NCI-H2196 treated with DMSO at 0.1 percent for 48 hours (cell line): ENCODE measurements at regions not wholly inside any gene's neighbourhood (a gene's known extent, or its start where the extent isn't known, plus 50 kb on each side); places are given as distances from the start of the nearest gene placed in this dataset.
"Not testable (repeated sequence)": the region's sequence is repeated elsewhere in the genome, so short reads cannot be mapped to it uniquely, and the experiment has no call there.

Experiments used
- DNase-seq: peaks from one replicate; lab custom pipeline; 2025; ENCODE audit not compliant: unreplicated experiment; lab: John Stamatoyannopoulos, UW

DNA sequence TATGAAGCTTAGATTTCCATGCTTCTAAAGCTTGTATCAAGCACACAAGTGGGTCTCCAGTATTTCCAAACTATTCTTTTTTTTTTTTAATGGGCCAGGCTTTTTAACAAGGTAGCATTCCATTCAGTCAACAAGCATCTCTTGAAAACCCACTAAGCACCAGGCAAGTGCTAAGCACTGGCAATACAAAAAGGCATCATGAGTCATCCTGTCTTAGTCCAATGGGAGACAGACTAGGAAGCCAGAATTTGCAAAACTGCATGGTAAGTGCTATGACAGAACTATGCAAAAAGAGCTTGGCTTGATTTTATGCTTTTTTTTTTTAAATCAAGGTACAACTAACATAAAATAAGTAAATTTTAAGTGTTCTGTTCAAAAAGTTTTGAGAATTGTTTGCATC, 109.3 kb upstream of the DST start:
- no peak for DNase-seq

DNA sequence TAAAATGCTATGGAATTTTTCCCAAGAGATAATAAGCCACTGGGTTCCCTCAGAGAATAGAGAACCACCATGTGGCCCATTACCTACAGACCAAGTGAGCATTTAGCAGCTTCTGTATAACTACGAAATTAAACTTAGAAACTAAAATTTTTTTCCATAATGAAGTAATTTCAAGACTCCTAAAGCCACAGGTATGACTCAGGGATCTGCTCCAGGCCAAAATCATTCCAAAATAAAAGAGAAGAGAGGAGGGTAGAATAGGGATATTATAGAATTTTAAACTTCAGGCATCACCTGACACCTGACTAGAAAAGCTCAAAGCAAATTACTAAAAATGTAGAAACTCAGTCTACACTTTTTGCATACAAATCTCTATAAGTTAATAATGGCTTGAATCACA, 108.9 kb upstream of the DST start:
- no peak for DNase-seq

GRCh38 chr6:56750686-56751085, 108.0 kb upstream of the DST start:
- DNase-seq = no peak

DNA sequence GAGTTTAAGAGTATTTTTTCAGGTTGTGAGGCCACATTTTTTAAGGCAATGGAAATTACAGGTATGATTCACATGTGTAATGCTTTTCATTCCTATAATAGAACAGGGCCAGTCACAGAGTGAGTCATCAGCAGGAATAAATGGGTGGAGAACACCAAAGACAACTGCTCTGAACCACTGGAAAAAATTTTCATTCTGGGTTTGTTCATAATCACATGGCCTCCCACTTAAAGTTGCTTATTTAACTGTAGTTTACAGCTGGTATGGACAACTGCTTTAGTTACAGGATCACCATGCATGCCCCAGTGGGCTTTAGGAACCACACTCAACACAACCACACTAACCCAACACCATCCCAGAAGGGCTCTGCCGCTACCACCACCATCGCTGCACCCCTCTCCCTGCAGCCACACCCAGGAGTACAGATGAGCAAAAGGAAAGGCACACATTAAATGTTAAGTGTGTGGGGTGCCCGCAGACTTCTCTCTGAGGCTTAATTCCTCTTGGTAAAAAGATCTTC, 107.0 kb upstream of the DST start:
- DNase-seq = no peak

DNA sequence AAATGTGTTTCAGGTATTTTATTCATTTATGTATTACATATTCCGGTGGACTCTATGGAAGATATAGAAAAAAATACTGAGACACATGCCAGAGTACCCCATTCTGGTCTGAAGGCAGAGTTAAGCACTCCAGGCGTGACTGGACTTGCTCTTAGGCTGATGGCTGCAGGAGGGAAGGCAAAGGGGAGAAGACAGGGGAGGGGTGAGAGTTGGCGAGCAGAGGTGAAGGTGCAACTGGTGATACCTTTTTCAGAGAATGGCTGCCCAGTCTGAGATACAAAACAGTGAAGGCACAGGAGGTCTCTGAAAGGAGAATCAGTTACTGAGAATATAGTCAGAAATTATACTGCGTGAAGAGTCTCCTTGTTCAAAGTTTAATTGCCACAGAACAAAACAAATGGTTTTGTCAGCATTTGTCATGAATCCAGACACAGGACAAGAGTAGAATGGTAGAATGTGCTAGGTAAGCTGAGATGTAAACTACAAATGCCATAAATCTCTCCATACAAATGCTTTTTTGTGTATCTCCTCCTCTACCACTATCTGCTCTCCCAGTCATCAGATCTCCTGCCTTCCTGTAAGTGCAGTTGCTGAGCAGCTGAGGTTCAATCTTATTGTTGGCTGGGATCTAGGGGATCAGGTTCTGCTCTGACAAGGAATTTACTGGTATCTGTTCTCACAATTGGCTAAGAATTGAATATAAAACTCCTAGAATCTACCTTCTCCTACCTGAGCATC, 104.2 kb upstream of the DST start:
- no peak for DNase-seq

GRCh38 chr6:56745971-56746370, 103.3 kb upstream of the DST start:
- no peak for DNase-seq

DNA sequence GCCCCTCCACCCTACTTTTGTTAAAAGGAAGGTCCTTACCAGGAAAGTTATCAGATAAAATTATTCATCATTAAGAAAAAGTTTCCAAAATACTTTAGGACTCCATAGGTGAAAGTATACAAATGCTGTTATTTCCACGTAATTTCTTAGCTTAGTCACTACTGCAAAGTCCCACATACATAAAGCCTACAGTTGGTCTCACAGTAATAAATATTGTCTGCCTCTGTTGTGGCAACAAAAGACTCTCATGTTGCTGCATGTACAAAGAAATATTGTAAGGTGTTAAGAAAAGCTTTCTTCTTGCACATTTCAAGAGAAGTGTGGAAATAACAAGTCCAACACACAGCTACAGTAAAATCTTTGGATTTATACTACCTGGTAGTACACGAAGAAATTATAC, 102.4 kb upstream of the DST start:
- no peak for DNase-seq

GRCh38 chr6:56744528-56744927, 101.8 kb upstream of the DST start:
- DNase-seq = no peak

GRCh38 chr6:56742122-56742791, 99.6 kb upstream of the DST start:
- no peak for DNase-seq

DNA sequence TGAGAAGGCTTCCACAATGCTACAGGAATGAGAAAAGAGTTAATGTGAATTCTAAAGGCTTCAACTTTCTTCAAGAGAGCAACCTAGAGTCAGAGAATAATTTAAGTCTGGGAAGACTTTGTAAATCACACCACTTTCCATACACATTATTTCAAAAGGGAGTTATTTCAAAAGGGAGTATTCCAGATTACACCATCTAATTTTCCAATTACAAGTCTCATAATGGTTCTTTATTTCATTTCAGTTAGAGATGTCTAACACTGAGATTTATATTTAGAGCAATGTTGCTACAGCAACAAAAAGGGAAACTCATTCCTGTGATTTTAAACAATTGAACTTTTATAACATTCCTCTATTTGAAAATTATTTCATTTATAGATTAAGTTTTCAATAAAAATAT, 98.8 kb upstream of the DST start:
- no peak for DNase-seq

DNA sequence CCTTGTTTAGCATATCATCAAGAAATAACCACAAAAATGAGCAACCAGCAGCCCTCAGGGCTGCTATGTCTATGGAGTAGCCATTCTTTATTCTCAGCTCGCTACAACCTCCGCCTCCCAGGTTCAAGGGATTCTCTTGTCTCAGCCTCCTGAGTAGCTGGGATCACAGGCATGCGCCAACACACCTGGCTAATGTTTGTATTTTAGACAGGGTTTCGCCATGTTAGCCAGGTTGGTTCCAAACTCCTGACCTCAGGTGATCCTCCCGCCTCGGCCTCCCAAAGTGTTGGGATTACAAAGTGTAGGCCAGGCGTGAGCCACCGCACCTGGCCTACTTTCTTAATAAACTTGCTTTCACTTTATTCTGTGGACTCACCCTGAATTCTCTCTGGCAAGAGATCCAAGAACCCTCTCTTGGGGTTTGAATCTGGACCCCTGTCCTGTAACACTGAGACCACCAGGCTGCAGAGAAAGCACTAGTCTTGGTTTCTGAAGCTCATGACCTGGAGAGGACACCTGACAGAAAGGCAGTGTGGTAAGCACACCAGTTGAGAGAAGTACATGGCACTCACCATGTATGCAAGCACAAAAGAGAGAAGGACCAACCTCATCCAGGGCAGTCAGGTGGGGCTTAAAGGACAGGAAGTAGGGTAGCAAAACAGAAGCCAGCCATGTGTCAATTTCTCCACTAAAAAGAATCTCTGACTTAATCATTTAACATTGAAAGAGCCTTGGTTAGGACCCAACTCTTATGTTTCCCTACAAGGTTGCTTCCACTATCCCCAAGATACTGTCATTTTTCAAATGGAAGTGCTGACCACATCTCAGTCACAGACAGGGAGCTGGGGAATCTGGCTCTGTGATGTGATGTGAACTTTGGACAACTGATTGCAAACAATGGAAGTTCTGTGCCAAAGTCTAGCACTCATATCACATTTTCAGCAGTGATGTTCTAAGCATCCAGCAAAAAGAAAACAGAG, 97.4 kb upstream of the DST start:
- no peak for DNase-seq

DNA sequence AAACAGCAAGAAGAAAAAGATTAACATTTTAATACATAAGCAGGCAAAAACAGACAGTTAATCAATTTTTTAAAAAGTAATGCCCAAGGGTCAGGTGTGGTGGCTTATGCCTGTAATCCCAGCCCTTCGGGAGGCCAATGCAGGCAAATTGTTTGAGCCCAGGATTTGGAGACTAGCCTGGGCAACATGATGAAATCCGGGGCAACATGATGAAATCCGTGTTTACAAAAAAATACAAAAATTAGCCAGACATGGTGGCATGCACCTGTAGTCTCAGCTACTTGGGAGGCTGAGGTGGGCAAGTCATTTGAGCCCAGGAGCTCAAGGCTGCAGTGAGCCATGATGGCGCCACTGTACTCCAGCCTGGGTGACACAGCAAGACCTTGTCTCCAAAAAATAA, 94.1 kb upstream of the DST start:
- DNase-seq = no peak

GRCh38 chr6:56734335-56734734, 91.6 kb upstream of the DST start:
- no peak for DNase-seq

DNA sequence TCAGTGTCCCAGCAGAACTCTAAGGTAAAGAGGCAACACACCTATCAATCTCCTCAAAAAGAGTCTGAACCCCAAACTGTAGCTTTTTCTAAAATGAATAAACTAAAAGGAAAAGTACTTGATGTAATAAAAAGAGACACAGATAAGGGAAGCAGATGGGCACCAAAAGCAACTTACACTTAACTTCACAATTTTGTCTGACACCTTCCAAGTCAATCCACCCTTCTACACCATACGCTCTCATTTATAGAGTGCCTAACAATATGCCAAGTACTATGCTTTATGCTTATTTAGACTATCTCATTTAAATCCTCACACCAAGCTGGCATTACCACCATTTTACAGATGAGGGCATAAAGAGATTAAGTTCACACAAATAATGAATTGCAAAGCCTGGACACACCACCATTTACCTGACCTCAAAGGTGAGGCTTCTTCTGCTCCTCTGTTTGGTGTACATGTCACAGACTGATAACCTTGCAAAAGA, 90.6 kb upstream of the DST start:
- no peak for DNase-seq

DNA sequence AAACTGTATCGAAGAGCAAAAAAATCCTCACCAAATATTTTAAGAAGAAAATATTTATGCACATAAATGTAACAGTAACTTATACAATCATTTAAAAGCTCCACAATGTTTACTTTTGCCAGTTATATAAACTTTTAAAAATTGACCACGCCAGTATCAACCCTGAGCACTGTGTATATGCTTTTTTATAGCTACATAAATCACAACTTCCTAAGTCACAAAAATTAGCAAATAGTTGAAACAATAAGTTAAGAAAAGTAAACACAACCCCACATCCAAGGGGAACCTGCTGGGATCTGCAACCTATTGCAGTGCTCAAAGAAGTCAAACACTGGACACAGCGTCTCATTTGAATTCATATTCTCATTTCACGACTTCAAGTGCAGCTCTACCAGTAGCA, 89.8 kb upstream of the DST start:
- DNase-seq = no peak

DNA sequence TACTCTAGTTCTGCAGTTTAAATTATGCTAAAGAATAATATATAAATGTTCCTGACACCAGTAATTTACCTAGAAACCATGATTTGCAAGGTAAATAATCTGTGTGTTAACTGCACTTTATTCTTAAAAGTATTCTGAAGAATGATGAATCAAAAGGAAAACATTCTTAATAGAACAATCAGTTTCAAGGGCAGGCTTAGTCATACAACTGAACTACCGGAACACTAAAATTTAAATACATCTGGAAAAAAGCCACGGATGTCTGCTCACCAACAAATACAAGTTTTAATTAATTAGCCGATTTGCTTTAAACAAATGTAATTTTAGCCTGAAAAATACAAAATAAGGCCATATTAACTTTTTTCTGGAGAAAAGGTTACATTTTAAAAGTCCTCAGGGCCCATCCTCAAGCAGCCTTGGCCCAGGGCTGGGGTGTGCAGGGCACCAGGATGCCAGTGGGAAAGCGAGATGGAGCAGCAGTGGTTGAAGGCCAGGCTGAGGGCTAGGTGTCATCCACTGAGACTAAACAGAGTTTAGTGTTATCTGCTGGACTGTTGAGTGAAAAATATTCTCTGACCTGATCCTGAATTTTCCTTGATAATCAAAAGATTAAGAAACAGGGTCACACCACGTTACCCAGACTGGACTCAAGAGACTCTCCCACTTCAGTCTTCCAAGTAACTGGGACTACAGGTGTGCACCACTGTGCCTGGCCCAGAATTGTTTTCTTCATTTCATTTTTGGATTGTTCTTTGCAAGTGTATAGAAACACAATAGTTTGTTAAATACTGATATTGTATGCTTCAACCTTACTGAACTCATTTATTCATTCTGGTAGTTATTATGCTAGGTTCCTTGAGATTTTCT, 88.2 kb upstream of the DST start:
- DNase-seq = no peak

GRCh38 chr6:56729719-56730118, 87.0 kb upstream of the DST start:
- no peak for DNase-seq

DNA sequence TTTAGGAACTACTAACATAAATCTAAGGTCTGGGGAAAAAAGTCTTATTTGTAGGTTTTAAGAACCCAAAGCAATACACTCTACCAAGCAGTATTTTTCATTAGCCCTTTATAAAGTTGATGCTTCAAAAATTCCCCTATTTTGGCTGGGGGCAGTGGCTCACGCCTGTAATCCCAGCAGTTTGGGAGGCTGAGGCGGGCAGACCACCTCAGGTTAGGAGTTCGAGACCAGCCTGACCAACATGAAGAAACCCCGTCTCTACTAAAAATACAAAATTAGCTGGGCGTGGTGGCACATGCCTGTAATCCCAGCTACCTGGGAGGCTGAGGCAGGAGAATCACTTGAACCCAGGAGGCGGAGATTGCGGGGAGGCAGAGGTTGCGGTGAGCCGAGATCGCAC, 86.5 kb upstream of the DST start:
- not testable (repeated sequence) for DNase-seq

GRCh38 chr6:56727097-56727850, 84.6 kb upstream of the DST start:
- DNase-seq = no peak

- no peak for DNase-seq
These were observed 82.6 kb upstream of the DST start for GRCh38 chr6:56725254-56725653.
